Myocyte (in vitro differentiated cells): ENCODE measurements at regions not wholly inside any gene's neighbourhood (a gene's known extent, or its start where the extent isn't known, plus 50 kb on each side); places are given as distances from the start of the nearest gene placed in this dataset.
A peak's percentile ranks its signal among the peaks of the same experiment; 100 is the strongest.
"Not testable (repeated sequence)": the region's sequence is repeated elsewhere in the genome, so short reads cannot be mapped to it uniquely, and the experiment has no call there.

ENCODE experiments used
- DNase-seq: peaks from one replicate; pipeline ENCODE4 v3.0.0-alpha.2; 2012; ENCODE audit warnings: low read depth

DNA sequence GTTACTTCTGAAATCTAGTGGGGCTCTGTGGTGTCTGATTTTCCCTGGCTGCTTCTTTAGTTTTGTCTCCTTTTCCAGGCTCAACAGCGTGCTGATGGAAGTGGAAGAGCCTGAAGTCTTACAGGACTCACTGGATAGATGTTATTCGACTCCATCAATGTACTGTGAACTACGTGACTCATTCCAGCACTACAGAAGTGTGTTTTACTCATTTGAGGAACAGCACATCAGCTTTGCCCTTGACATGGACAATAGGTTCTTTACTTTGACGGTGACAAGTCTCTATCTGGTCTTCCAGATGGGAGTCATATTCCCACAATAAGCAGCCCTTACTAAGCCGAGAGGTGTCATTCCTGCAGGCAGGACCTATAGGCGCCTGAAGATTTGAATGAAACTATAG is 51.1 kb downstream of the NBPF8 start:
- peak; percentile 19 for DNase-seq

GRCh38 chr1:120477663-120478062 is 62.8 kb downstream of the NBPF8 start:
- DNase-seq: not testable (repeated sequence)

- DNase-seq: not testable (repeated sequence)
These were observed 63.6 kb downstream of the NBPF8 start for GRCh38 chr1:120478400-120478799.

GRCh38 chr1:120487542-120487941 is 72.7 kb downstream of the NBPF8 start:
- DNase-seq: peak; percentile 74

GRCh38 chr1:120489217-120489616 is 74.4 kb downstream of the NBPF8 start:
- DNase-seq: not testable (repeated sequence)

DNA sequence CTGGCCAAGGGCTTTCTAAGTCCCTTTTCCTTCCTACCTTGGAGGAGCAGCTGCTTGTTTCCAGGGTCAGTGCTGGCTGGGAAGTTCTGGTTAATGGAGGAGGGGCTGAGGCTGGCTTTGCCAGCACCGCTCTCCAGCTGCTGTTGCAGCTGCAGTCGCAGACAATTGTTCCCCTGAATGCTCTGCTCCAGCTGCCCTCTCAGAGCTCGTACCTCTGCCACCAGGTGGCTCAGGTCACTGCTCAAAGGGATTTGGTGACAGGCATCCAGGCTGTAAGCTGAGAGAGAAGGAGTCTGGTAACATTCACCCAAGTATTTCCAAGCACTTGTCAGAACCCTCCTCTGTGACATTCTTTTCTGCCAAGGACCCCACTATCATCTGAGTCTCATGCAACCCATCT is 82.3 kb downstream of the NBPF8 start:
- DNase-seq: not testable (repeated sequence)

DNA sequence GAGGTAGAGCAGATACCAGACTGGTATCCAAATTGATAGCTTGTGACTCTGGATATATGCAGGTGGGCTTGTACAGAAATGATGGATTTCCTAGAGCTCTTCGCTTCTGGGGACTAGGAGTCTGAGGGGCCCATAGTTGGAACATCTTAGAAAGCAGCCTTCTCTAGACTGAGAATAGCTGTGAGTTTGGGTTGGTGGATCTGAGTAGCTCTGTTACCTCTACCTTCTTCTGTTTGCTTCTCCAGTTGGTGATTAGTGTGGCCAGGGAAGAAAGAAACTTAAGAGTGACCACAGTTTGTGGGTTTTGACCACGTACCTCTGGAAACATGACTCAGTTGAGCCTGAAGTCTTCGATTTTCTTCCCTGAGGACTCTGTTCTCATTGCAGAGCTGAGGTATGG is 88.4 kb downstream of the NBPF8 start:
- DNase-seq: not testable (repeated sequence)

- DNase-seq: not testable (repeated sequence)
These were observed 91.5 kb downstream of the NBPF8 start for GRCh38 chr1:120506352-120506751.

DNA sequence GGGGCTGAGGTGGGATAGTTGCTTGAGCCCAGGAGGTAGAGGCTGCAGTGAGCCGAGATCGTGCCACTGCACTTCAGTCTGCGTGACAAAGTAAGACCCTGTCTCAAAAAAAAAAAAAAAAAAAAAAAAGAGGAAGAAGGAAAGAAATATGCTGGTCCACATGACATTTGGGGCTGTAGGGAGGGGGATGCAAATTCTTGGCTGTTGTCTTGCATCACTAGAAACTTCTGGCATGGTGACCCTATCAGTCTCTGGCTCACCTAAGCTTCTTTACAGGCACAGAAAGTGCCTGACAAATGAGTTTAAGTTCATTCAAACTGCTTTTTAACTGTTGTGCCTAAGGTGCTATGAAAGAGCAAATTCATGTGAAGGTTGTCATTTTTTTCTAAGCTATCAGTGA is 93.5 kb downstream of the NBPF8 start:
- DNase-seq: not testable (repeated sequence)

GRCh38 chr1:120509258-120509657 is 94.4 kb downstream of the NBPF8 start:
- DNase-seq: not testable (repeated sequence)

DNA sequence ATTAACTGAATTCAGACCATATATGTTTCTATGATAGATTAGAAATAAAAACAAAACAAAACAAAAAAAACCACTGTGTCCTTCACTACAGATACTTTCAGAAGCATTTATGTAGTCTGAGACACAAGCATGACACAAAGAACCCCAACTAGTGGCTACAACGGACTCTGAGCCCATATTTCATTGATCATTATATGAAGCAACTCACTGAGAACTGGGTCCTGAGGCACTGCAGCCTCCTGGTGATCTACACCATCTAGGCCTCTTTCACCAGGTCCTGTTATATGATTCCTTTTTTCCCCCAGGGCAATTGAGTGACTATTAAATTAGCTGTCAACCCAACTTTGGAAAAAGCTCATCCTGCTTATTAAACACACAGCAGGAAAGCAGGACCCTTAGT is 98.3 kb downstream of the NBPF8 start:
- DNase-seq: not testable (repeated sequence)

DNA sequence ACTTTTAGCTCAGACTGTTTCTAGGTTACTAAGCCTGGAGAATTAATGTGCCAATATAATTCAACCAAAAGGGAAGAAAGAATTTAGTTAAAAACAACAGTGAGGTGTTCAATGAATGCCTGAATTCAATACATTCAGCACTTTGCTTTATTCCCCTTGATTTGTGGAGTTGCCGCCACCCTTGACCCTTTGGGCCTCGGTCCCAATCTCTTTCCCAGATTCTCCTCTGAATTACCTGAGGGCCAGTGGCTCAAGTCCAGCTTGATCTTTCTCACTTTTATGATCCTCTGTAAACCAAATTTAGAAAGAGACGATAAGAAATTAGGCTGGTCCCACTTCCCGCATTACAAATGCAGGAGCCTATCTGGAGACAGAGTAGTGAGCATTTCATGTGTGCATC is 98.7 kb downstream of the NBPF8 start:
- not testable (repeated sequence) for DNase-seq

DNA sequence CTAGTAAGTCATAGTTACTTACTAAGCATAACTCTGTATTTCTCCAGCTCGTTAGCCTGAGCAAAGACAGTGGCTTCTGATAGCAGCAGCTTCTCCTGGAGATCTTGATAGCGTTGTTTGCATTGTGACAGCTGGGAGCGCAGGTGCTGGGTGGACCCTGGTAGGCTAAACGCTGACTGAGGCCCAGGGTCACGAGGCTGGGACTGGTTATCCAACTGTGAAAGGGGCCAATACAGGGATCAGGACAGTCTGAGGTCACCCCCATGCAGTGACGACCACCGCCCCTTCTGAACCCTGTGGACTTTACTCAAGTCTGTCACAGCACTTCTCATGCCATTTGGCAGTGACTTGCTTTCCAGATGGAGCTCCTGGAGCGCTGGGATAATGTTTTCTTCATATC is 104.4 kb downstream of the NBPF8 start:
- DNase-seq: not testable (repeated sequence)

DNA sequence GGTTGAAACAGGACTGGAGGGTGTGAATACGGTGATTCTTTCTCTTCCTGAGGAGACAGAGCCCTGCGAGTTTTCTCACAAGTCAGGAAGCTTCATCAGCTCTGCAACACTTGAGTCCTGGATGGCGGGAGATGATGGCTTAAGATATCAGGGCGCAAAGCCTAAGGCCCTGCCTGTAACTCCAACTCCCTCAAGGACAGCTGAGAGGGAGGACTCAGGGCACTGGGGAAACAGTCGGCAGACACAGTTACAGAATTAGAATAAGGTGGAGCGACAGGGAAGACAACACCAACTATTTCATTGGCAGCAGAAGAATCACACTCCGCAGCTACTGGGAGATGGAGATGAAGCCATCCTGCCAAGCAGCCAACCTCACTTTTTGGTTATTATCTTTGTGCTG is 109.6 kb downstream of the NBPF8 start:
- peak; percentile 1 for DNase-seq

DNA sequence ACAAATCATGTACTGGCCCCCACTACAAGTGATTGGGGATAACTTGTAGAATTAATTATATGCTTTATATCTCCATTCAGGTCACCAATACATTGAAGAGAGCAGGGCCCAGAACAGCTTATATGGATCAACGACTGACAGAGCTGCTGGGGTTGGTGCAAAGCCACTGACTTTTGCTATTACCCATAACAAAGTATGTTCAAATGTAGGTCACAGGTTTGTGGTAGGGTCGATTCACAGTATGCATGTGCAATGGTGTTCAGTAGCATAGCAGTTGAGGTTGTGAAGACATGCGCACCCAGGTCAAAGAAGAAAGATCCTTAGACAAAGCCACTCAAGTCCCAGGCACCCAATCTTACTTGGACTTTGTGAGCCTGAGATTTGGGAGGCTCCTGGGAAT is 110.6 kb downstream of the NBPF8 start:
- peak; percentile 0 for DNase-seq

DNA sequence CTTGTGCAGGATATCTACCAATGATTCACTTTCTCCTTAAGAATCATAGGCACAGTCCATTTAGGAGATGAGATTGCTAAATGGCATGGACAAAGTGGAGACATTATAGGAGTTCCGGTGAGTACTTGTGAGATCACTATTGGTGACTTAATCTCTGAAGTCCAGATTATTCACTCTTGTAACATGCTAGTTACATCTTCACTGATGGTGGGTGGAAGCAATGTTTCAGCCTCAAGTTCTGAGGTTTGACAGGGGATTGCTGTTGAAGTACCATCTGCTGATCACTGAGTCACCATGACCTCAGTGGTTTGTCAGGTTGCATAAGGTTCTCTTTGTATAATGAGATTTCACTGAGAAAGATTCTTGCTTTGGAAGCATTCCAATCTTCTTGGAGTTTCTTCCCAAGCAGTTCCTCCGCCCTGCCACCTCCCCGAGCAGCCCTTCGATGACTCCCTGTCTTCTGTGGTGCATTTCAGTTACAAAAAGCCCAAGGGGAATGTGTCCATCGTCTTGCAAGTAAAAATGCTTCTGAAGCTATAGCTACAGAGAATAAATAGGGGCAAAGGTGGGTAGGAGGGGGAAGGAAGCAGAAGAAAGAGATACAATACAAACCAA is 114.7 kb downstream of the NBPF8 start:
- not testable (repeated sequence) for DNase-seq

DNA sequence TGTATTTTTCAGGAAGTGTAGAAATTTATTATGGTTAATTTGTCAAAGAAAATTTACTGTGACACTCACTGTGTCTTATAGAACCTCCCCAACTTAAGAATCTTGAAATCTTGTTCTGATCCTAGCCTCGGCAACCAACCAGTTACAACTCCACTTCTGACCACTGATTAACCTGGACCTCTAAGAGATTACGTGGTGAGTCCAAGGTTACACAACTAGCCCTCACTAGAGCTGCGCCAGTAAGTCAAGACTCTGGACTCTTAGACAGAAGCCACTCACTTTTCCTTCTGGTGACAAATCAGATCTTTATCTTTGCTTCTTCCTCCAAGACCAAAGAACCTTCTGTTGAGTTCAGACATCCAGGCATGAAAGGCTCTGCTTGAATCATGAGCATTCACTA is 116.6 kb downstream of the NBPF8 start:
- DNase-seq: not testable (repeated sequence)

DNA sequence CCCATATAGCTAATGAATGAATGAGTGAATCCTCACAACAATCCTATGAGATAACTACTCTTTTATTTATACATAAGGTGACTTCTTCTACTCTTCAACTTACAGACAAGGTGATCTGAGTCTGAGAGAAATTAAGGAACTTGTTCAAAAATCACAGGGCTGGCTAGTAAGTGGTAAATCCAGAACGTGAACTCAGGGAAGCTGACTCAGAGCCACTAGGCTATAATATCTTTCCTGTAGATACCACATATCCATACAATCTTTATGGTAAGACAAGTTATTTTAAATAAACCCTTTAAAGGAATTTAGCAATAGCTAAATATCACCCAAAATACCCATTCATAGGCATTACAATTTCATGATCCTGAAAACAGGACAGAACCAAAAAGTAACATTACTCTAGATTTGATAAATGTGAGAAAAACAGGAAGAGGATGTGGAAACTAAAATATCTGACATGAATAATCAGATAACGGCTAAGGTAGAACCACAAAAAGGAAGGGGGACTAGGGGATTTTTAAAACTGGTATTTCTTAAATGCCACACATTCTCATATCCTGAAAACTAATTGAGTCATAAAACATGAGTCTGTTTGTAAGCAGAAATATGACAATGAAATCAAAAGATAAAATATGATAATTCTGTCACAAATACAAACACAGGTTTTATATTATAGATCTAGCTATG is 119.7 kb downstream of the NBPF8 start:
- not testable (repeated sequence) for DNase-seq

- DNase-seq: peak; percentile 4
These were observed 120.2 kb downstream of the NBPF8 start for GRCh38 chr1:120535052-120535451.

GRCh38 chr1:120541394-120541793 is 126.6 kb downstream of the NBPF8 start:
- not testable (repeated sequence) for DNase-seq

- not testable (repeated sequence) for DNase-seq
These were observed 127.5 kb downstream of the NBPF8 start for GRCh38 chr1:120542365-120542764.

- not testable (repeated sequence) for DNase-seq
These were observed 128.1 kb downstream of the NBPF8 start for GRCh38 chr1:120542940-120543339.

- DNase-seq: not testable (repeated sequence)
These were observed 129.6 kb downstream of the NBPF8 start for GRCh38 chr1:120544434-120544833.
